Neural progenitor cell (in vitro differentiated cells): ENCODE measurements at regions not wholly inside any gene's neighbourhood (a gene's known extent, or its start where the extent isn't known, plus 50 kb on each side); places are given as distances from the start of the nearest gene placed in this dataset.

Source experiments
- CTCF ChIP-seq: fragments of 200-600 bp; sonication (generic); IDR thresholded peaks from 2 replicates; pipeline ENCODE4 v1.5.1; 2017; ENCODE audit warnings: antibody characterized with exemption, mild to moderate bottlenecking
- EZH2 ChIP-seq: fragments of 200-600 bp; sonication (generic); IDR thresholded peaks from 2 replicates; pipeline ENCODE4 v1.6.1; 2017; ENCODE audit warnings: antibody characterized with exemption, mild to moderate bottlenecking, moderate library complexity

DNA sequence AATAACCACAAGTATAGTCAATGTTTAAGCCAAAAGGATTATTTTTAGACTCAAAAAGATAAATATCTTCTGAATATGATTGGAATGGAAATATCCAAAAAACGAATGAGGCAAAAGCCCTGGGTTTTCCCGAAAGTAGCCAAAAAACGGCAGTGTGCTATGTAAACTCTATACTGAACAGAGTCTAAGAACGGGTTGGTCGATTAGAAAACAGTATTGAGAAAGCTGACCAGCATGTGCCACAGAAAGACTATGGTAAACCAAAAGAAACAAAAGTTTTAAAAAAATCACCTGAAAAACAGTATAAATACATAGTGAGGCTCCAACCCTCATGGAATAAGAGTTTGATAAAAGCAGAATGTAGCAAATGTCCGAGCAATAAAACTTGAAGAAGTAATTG is 92.0 kb upstream of the DLGAP1 start:
- TF ChIP-seq EZH2 (no peak), CTCF (no peak)
